GM18868 (cell line): ENCODE measurements at regions not wholly inside any gene's neighbourhood (a gene's known extent, or its start where the extent isn't known, plus 50 kb on each side); places are given as distances from the start of the nearest gene placed in this dataset.

ENCODE experiments used
- ATAC-seq: cut with Tn5 transposase; IDR thresholded peaks from one replicate; pipeline ENCODE4 v1.9.1; 2021; ENCODE audit warnings: mild to moderate bottlenecking, moderate library complexity; ENCODE audit not compliant: unreplicated experiment

GRCh38 chr7:69130396-69130795, 467.9 kb upstream of the AUTS2 start:
- ATAC-seq = no peak

GRCh38 chr7:69134316-69134715, 464.0 kb upstream of the AUTS2 start:
- ATAC-seq = no peak

- ATAC-seq = no peak
These were observed 450.6 kb upstream of the AUTS2 start for GRCh38 chr7:69147631-69148030.

- no peak for ATAC-seq
These were observed 448.2 kb upstream of the AUTS2 start for GRCh38 chr7:69149804-69150782.

- ATAC-seq = no peak
These were observed 435.9 kb upstream of the AUTS2 start for GRCh38 chr7:69162326-69162725.

GRCh38 chr7:69162931-69163670, 435.2 kb upstream of the AUTS2 start:
- no peak for ATAC-seq

- no peak for ATAC-seq
These were observed 431.2 kb upstream of the AUTS2 start for GRCh38 chr7:69166979-69167516.

- ATAC-seq = no peak
These were observed 428.9 kb upstream of the AUTS2 start for GRCh38 chr7:69169386-69169785.

GRCh38 chr7:69172357-69173077, 425.8 kb upstream of the AUTS2 start:
- ATAC-seq = no peak

GRCh38 chr7:69173341-69173740, 424.9 kb upstream of the AUTS2 start:
- no peak for ATAC-seq

GRCh38 chr7:69173846-69174245, 424.4 kb upstream of the AUTS2 start:
- ATAC-seq = no peak

- ATAC-seq = no peak
These were observed 421.4 kb upstream of the AUTS2 start for GRCh38 chr7:69176841-69177240.

- no peak for ATAC-seq
These were observed 420.8 kb upstream of the AUTS2 start for GRCh38 chr7:69177461-69177861.

- no peak for ATAC-seq
These were observed 420.3 kb upstream of the AUTS2 start for GRCh38 chr7:69177941-69178494.

- no peak for ATAC-seq
These were observed 417.6 kb upstream of the AUTS2 start for GRCh38 chr7:69180662-69181061.

- no peak for ATAC-seq
These were observed 415.4 kb upstream of the AUTS2 start for GRCh38 chr7:69182596-69183467.

- no peak for ATAC-seq
These were observed 413.9 kb upstream of the AUTS2 start for GRCh38 chr7:69184339-69184738.

GRCh38 chr7:69185170-69185569, 413.1 kb upstream of the AUTS2 start:
- ATAC-seq = no peak

- no peak for ATAC-seq
These were observed 411.3 kb upstream of the AUTS2 start for GRCh38 chr7:69186974-69187373.

- ATAC-seq = no peak
These were observed 410.4 kb upstream of the AUTS2 start for GRCh38 chr7:69187824-69188333.
